Uterus (tissue), 2 donors: ENCODE measurements at regions not wholly inside any gene's neighbourhood (a gene's known extent, or its start where the extent isn't known, plus 50 kb on each side); places are given as distances from the start of the nearest gene placed in this dataset.

ENCODE experiments used
- CTCF ChIP-seq, 4 experiments: fragments of 200-600 bp in 2 of 4; fragments of 450-650 bp in 2 of 4; sonication (generic) in 2 of 4; IDR thresholded peaks; one replicate each; pipeline ENCODE4 v1.5.1; 2016 to 2019; ENCODE audit warnings: antibody characterized with exemption in 4 of 4, mild to moderate bottlenecking in 2 of 4, moderate library complexity in 1 of 4
- POLR2A ChIP-seq, 2 donors: fragments of 450-650 bp; IDR thresholded peaks; one replicate each; pipeline ENCODE4 v1.6.1; 2016; ENCODE audit warnings: antibody characterized with exemption in 2 of 2, mild to moderate bottlenecking in 1 of 2, moderate library complexity in 1 of 2

- TF ChIP-seq CTCF (IDR thresholded peaks at IDR 0.05) (no peak), POLR2A (IDR thresholded peaks at IDR 0.05) (no peak)
Measured at GRCh38 chr2:67066782-67067181, 330.4 kb upstream of the ETAA1 start.
